C4-2B (cell line): ENCODE measurements at regions not wholly inside any gene's neighbourhood (a gene's known extent, or its start where the extent isn't known, plus 50 kb on each side); places are given as distances from the start of the nearest gene placed in this dataset.
"Not testable (repeated sequence)": the region's sequence is repeated elsewhere in the genome, so short reads cannot be mapped to it uniquely, and the experiment has no call there.

Experiments
- H3K27ac ChIP-seq: fragments of 450-650 bp; 2 replicates; pipeline ENCODE4 v1.5.1; 2017
- ZFX ChIP-seq: fragments of 450-650 bp; IDR thresholded peaks from 2 replicates; pipeline ENCODE4 v1.6.1; 2017
- TF ChIP-seq, protein P1 (sequence below): fragments of 450-650 bp; conservative IDR thresholded peaks from 2 replicates; pipeline ENCODE4 v1.5.1; 2017; ENCODE audit warnings: mild to moderate bottlenecking

DNA sequence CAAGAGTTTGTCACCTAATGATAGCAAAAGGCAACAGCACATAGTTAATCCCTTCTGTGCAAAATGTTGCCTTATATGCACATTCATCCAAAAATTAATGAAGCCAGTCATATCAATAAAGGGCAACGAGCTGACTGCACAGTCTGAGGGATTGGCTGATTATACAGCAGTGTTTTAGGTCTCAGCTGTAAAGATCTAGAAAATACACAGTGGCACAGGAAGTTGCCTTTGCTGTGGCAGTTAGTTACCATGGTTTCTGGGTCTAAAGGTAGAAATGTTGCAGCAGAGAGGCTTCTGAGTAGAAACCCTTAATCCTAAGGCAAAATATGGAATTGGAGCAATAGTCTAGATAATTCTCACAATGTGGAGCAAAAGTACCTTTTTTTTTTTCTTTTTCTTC lies 89.7 kb downstream of the SMPDL3A start:
- no peak overlapping the region for H3K27ac ChIP-seq
- TF ChIP-seq, protein P1, sequence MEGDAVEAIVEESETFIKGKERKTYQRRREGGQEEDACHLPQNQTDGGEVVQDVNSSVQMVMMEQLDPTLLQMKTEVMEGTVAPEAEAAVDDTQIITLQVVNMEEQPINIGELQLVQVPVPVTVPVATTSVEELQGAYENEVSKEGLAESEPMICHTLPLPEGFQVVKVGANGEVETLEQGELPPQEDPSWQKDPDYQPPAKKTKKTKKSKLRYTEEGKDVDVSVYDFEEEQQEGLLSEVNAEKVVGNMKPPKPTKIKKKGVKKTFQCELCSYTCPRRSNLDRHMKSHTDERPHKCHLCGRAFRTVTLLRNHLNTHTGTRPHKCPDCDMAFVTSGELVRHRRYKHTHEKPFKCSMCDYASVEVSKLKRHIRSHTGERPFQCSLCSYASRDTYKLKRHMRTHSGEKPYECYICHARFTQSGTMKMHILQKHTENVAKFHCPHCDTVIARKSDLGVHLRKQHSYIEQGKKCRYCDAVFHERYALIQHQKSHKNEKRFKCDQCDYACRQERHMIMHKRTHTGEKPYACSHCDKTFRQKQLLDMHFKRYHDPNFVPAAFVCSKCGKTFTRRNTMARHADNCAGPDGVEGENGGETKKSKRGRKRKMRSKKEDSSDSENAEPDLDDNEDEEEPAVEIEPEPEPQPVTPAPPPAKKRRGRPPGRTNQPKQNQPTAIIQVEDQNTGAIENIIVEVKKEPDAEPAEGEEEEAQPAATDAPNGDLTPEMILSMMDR: no peak
- no peak for TF ChIP-seq ZFX

DNA sequence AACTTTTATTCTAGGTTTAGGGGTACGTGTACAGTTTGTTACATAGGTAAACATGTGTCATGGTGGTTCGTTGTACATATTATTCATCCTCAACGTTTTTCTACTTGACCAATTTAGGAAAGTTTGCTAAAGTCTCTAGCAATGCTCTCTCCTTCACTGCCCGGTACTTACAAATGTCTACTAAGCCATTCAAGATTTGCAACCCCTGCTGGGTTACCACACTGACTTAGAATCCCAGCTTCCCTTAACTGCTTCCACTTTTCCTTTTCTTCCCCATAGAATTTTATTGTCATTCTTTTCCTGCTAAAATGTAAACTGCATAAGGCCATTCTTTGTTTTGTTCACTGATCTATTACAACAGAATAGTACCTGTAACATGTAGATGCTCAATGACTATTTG lies 97.4 kb downstream of the SMPDL3A start:
- no peak overlapping the region for H3K27ac ChIP-seq
- TF ChIP-seq, protein P1: no peak
- TF ChIP-seq ZFX: no peak

DNA sequence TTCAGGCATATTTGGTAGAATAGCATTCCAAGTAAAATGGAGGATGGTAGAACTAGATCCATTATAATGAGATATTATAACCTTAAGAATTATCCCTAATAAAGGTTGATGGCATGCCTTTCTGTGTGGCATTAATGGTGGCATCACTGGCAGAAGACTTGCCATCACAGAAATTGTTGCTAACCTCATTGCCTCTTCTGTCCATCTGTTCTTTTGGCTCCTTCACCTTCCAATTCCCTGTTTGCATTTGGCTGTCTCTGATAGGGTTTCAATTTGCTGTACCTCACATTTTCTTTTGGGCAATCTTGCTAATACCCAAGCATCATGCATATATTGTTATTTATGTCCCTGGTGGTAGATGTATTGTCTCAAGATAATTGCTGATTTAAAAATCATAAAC lies 98.9 kb downstream of the SMPDL3A start:
- TF ChIP-seq ZFX: no peak
- TF ChIP-seq, protein P1: no peak
- no peak overlapping the region for H3K27ac ChIP-seq

DNA sequence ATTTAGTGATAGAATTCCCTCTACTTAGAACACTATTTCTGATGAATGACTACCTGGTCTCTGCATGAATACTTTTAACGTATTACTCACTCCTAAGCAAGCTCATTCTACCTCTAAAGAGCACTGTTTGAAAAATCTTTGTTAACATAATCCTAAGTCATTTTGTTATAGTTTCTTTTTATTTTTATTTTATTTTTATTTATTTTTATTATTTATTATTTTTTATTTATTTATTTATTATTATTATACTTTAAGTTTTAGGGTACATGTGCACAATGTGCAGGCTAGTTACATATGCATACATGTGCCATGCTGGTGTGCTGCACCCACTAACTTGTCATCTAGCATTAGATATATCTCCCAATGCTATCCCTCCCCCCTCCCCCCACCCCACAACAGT lies 99.6 kb downstream of the SMPDL3A start:
- not testable (repeated sequence) for H3K27ac ChIP-seq

DNA sequence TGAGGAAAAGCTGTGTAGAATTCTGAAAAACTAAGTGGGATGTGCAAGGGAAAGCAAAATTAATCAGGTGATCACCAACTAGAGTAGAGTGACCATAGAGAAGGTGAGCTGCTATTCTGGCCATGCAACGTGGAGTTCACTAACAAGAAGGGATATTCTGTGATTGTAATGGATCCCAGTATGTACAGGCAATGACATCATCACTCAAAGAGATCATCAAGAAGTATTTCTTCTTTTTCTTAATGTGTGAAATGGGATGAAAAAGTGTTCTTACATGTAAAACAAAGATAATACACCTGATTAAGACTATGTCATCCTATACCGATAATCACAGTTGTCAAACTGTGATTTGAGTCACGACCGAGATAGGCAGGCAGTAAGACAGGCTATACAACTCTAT lies 101.2 kb downstream of the SMPDL3A start:
- H3K27ac ChIP-seq: no peak overlapping the region
- TF ChIP-seq, protein P1: no peak
- TF ChIP-seq ZFX: no peak

DNA sequence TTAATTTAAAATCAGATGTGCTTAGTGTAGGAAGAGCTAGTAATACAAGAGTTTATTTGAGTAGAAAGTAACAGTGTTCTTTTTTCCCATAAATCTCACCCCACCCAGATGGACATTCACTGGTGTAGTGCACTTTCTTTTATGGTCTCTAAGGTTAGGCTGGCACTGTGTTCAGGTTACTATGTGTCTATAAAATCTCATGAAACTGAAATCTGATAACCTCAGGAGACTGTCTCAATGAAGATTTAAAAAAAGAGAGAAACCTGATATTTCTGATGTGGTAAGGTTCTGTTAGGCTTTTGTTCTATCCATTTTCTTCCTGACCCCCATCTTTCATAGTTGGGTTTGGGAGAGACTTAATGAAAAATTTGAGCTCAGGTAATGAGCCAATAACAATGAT lies 101.2 kb upstream of the CLVS2 start:
- no peak for TF ChIP-seq ZFX
- TF ChIP-seq, protein P1: no peak
- no peak overlapping the region for H3K27ac ChIP-seq

DNA sequence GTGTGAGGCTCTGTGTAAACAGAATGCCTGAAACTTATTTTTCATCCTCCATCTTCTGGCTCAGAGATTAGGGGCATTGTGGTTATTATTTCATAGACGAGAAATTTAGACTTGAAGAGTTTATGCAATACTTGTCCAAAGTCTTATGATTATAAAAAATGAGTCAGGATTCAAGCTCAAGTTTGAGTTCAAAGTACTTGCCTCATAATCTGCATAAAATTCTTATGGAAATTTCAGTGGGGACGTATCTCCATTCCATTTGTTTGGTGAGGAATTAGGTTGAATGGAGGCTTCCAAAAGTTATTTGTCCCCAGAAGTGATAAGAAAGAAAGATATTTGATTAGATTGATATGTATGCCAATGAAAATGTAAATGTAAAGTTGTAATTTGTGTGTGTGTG lies 93.7 kb upstream of the CLVS2 start:
- no peak for TF ChIP-seq ZFX
- TF ChIP-seq, protein P1: no peak
- no peak overlapping the region for H3K27ac ChIP-seq

DNA sequence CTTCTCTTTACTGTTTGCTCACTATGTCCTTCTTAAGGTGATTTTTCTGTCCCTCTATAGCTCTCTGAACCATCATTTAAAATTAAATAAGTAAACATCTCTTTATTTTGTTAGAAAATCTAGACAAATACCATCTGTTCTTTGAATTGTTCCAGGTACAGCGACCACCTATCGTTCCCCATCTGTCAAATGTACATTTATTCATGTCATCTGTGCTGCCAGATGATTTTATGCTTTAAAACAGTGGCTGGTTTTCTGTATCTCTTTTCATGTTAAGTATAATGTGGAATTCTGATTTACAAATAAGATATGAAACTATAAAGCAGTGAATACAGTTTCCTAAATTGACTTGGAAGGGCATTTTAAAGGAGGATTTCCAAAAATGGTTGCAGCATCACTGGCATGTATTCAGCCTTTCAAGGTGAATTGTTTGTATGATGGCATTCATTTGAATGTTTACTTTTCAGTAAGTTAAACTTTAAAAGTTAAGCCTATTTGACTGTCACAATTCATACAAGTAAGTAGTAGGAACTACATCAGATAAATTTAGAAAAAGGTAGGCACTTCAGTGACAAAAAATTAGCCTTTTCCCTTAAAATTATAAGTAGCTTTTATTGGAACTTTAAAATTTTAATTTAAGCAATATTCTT lies 92.6 kb upstream of the CLVS2 start:
- no peak for TF ChIP-seq ZFX
- TF ChIP-seq, protein P1: no peak
- no peak overlapping the region for H3K27ac ChIP-seq
